ENCODE measurements at regions not wholly inside any gene's neighbourhood (a gene's known extent, or its start where the extent isn't known, plus 50 kb on each side); places are given as distances from the start of the nearest gene placed in this dataset.
A peak's percentile ranks its signal among the peaks of the same experiment; 100 is the strongest.

DNA sequence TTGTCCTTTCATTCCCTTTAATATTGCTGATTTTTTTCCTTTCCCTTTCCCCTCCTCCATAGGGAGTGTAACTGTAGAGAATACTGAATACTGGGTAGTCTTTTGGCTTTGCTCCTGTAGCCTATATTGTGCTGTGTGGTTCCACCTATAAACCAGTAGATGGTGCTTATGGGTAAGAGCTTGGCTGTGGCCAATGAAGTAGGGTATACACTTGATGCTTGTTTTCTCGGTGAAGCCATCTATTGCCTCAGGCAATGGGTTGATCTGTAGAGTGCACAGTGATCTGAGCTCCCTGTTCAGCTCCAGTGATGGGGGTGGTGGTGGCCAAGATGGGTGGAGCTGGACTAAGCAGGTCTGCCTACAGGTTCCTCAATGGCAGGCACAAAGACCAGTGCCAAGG lies 203.3 kb upstream of the IMPG1 start:
- Histone ChIP-seq H3K4me1 (ENCODE audit: control insufficient read depth in 1 of 2, insufficient read depth in 2 of 2, low read length in 2 of 2) (no peaks in the 10 kb centered on the region), H3K36me3 (ENCODE audit: control insufficient read depth in 1 of 2, insufficient read depth in 2 of 2, low read length in 1 of 2) (no peaks in the 10 kb centered on the region), H3K27me3 (ENCODE audit: control insufficient read depth in 1 of 2, insufficient read depth in 2 of 2, low read length in 1 of 2) (no peaks in the 10 kb centered on the region), H3K4me3 (ENCODE audit: low read length in 2 of 2) (no peak overlapping the region), H3K9me3 (ENCODE audit: control insufficient read depth, low read length) (peaks cover 3% of the 10 kb centered on the region), H3K27ac (ENCODE audit: low read depth in 1 of 2, low read length in 2 of 2) (no peak overlapping the region)
- DNase-seq (no peak), ATAC-seq (ENCODE audit: low FRiP score) (peak; percentile 15)
- 73 to 78% methylated on average over 1 of the region's 1 CpG for WGBS, 2 donors
- intact Hi-C loops (cut with DNase I) = no loop called here

GRCh38 chr6:76264468-76264867 lies 192.0 kb upstream of the IMPG1 start:
- DNase-seq = no peak
- Histone ChIP-seq H3K4me1 (ENCODE audit: control insufficient read depth in 1 of 2, insufficient read depth in 2 of 2, low read length in 2 of 2) (no peaks in the 10 kb centered on the region), H3K27ac (ENCODE audit: low read depth in 1 of 2, low read length in 2 of 2) (no peak overlapping the region), H3K4me3 (ENCODE audit: low read length in 2 of 2) (no peak overlapping the region), H3K9me3 (ENCODE audit: control insufficient read depth, low read length) (peaks cover 3% of the 10 kb centered on the region), H3K27me3 (ENCODE audit: control insufficient read depth in 1 of 2, insufficient read depth in 2 of 2, low read length in 1 of 2) (no peaks in the 10 kb centered on the region), H3K36me3 (ENCODE audit: control insufficient read depth in 1 of 2, insufficient read depth in 2 of 2, low read length in 1 of 2) (no peaks in the 10 kb centered on the region)
- no peak for ATAC-seq (ENCODE audit: low FRiP score)
- WGBS, 2 donors = 48 to 63% methylated on average over 1 of the region's 1 CpG
- intact Hi-C loops (cut with DNase I) = no loop called here

- WGBS, 2 donors = 53% methylated on average over 2 of the region's 2 CpGs
- Histone ChIP-seq H3K27me3 (ENCODE audit: control insufficient read depth in 1 of 2, insufficient read depth in 2 of 2, low read length in 1 of 2) (no peaks in the 10 kb centered on the region), H3K36me3 (ENCODE audit: control insufficient read depth in 1 of 2, insufficient read depth in 2 of 2, low read length in 1 of 2) (no peaks in the 10 kb centered on the region), H3K4me1 (ENCODE audit: control insufficient read depth in 1 of 2, insufficient read depth in 2 of 2, low read length in 2 of 2) (no peaks in the 10 kb centered on the region), H3K4me3 (ENCODE audit: low read length in 2 of 2) (no peak overlapping the region), H3K27ac (ENCODE audit: low read depth in 1 of 2, low read length in 2 of 2) (no peak overlapping the region), H3K9me3 (ENCODE audit: control insufficient read depth, low read length) (peaks cover 3% of the 10 kb centered on the region)
- intact Hi-C loops (cut with DNase I) = no loop called here
- ATAC-seq (ENCODE audit: low FRiP score) = no peak
- peak in 1 of 2 donors; percentile 21 for DNase-seq
Measured at GRCh38 chr6:76262240-76262639, 189.8 kb upstream of the IMPG1 start.

- WGBS, 2 donors = 59 to 72% methylated on average over 1 of the region's 1 CpG
- Histone ChIP-seq H3K4me3 (ENCODE audit: low read length in 2 of 2) (no peak overlapping the region), H3K9me3 (ENCODE audit: control insufficient read depth, low read length) (no peaks in the 10 kb centered on the region), H3K27ac (ENCODE audit: low read depth in 1 of 2, low read length in 2 of 2) (no peak overlapping the region), H3K27me3 (ENCODE audit: control insufficient read depth in 1 of 2, insufficient read depth in 2 of 2, low read length in 1 of 2) (no peaks in the 10 kb centered on the region), H3K36me3 (ENCODE audit: control insufficient read depth in 1 of 2, insufficient read depth in 2 of 2, low read length in 1 of 2) (no peaks in the 10 kb centered on the region), H3K4me1 (ENCODE audit: control insufficient read depth in 1 of 2, insufficient read depth in 2 of 2, low read length in 2 of 2) (no peaks in the 10 kb centered on the region)
- intact Hi-C loops (cut with DNase I) = no loop called here
- DNase-seq (no peak), ATAC-seq (ENCODE audit: low FRiP score) (no peak)
Measured at GRCh38 chr6:76250666-76251065, 178.2 kb upstream of the IMPG1 start.

DNA sequence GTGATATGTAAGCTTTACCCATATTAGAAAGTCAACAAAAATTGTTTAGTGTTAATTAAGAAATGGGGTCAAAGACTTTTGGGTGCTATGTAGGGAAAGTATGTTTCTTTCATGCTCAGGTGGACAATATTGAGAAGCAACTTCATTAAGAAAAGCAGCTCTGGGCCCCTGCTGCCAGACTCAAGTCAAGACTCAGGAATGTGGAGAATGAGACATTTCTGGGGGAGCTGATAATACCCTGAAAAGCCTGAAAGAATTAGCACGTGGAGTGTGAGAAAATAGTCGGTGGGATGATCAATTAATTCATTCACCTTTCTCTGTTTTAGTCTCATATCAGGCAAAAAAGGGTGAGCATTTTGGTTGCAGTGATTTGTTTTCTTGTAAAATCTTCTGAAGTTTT lies 175.1 kb upstream of the IMPG1 start:
- DNase-seq (no peak), ATAC-seq (ENCODE audit: low FRiP score) (no peak)
- Histone ChIP-seq H3K4me3 (ENCODE audit: low read length in 2 of 2) (no peak overlapping the region), H3K27me3 (ENCODE audit: control insufficient read depth in 1 of 2, insufficient read depth in 2 of 2, low read length in 1 of 2) (no peaks in the 10 kb centered on the region), H3K27ac (ENCODE audit: low read depth in 1 of 2, low read length in 2 of 2) (no peak overlapping the region), H3K4me1 (ENCODE audit: control insufficient read depth in 1 of 2, insufficient read depth in 2 of 2, low read length in 2 of 2) (no peaks in the 10 kb centered on the region), H3K9me3 (ENCODE audit: control insufficient read depth, low read length) (no peaks in the 10 kb centered on the region), H3K36me3 (ENCODE audit: control insufficient read depth in 1 of 2, insufficient read depth in 2 of 2, low read length in 1 of 2) (no peaks in the 10 kb centered on the region)
- intact Hi-C loops (cut with DNase I) = no loop called here
- 18 to 27% methylated on average over 2 of the region's 2 CpGs for WGBS, 2 donors

DNA sequence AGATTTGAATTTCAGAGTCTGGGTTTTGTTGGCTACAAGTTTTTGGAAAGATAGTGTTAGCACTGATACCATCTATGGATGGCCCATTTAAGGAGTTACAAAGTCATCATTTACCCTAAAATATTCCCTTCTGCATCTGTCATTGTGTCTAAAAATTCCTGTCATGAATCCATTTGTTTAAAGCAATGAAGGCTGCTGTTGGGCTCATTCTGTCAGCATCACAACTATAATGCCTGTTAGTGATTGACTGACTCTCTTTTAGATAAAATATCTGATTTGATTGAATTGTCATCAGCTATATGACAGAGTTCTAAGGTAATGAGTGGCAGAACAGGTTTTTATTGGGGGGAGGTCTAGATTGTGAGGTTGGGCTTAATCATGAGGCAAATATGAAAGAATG lies 167.6 kb upstream of the IMPG1 start:
- DNase-seq (no peak), ATAC-seq (ENCODE audit: low FRiP score) (no peak)
- H3K9me3 ChIP-seq (ENCODE audit: control insufficient read depth, low read length) = no peaks in the 10 kb centered on the region
- intact Hi-C loops (cut with DNase I) = no loop called here
- H3K36me3 ChIP-seq (ENCODE audit: control insufficient read depth in 1 of 2, insufficient read depth in 2 of 2, low read length in 1 of 2) = no peaks in the 10 kb centered on the region
- no peak overlapping the region for H3K27ac ChIP-seq (ENCODE audit: low read depth in 1 of 2, low read length in 2 of 2)
- no peak overlapping the region for H3K4me3 ChIP-seq (ENCODE audit: low read length in 2 of 2)
- H3K27me3 ChIP-seq (ENCODE audit: control insufficient read depth in 1 of 2, insufficient read depth in 2 of 2, low read length in 1 of 2) = no peaks in the 10 kb centered on the region
- H3K4me1 ChIP-seq (ENCODE audit: control insufficient read depth in 1 of 2, insufficient read depth in 2 of 2, low read length in 2 of 2) = no peaks in the 10 kb centered on the region

- WGBS, 2 donors = 69 to 72% methylated on average over 2 of the region's 2 CpGs
- intact Hi-C loops (cut with DNase I) = no loop called here
- no peak for ATAC-seq (ENCODE audit: low FRiP score)
Measured at GRCh38 chr6:76230711-76231110, 158.2 kb upstream of the IMPG1 start.

DNA sequence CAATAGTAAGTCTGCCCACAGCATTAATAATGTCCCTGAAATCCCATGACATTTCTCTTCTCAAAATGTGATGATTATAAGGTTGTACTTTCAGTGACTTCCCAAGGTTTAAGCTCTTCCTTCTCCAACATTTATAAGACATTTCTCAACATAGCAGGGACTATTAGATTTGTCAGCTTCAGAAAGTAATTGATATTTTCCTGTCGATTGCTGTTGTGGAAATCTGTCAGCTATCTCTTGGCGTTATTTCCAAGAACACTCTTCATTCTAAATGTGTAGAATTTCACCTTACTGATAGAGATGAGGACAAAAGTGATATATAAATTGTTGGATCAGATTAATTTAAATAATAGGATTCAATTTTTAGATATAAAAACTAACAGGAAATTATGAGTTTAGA lies 149.7 kb upstream of the IMPG1 start:
- no peaks in the 10 kb centered on the region for H3K27me3 ChIP-seq (ENCODE audit: control insufficient read depth in 1 of 2, insufficient read depth in 2 of 2, low read length in 1 of 2)
- H3K4me3 ChIP-seq (ENCODE audit: low read length in 2 of 2) = no peak overlapping the region
- DNase-seq (no peak), ATAC-seq (ENCODE audit: low FRiP score) (no peak)
- no peak overlapping the region for H3K27ac ChIP-seq (ENCODE audit: low read depth in 1 of 2, low read length in 2 of 2)
- WGBS, 2 donors = 60 to 62% methylated on average over 2 of the region's 2 CpGs
- intact Hi-C loops (cut with DNase I) = no loop called here
- H3K9me3 ChIP-seq (ENCODE audit: control insufficient read depth, low read length) = no peaks in the 10 kb centered on the region
- H3K4me1 ChIP-seq (ENCODE audit: control insufficient read depth in 1 of 2, insufficient read depth in 2 of 2, low read length in 2 of 2) = no peaks in the 10 kb centered on the region
- no peaks in the 10 kb centered on the region for H3K36me3 ChIP-seq (ENCODE audit: control insufficient read depth in 1 of 2, insufficient read depth in 2 of 2, low read length in 1 of 2)

More at GRCh38 chr6:76230711-76231110, 158.2 kb upstream of the IMPG1 start:
- H3K4me1 ChIP-seq (ENCODE audit: control insufficient read depth in 1 of 2, insufficient read depth in 2 of 2, low read length in 2 of 2) = no peaks in the 10 kb centered on the region
- no peak overlapping the region for H3K27ac ChIP-seq (ENCODE audit: low read depth in 1 of 2, low read length in 2 of 2)
- no peaks in the 10 kb centered on the region for H3K36me3 ChIP-seq (ENCODE audit: control insufficient read depth in 1 of 2, insufficient read depth in 2 of 2, low read length in 1 of 2)
- H3K4me3 ChIP-seq (ENCODE audit: low read length in 2 of 2) = no peak overlapping the region
- H3K27me3 ChIP-seq (ENCODE audit: control insufficient read depth in 1 of 2, insufficient read depth in 2 of 2, low read length in 1 of 2) = no peaks in the 10 kb centered on the region
- no peaks in the 10 kb centered on the region for H3K9me3 ChIP-seq (ENCODE audit: control insufficient read depth, low read length)
- DNase-seq = no peak

DNA sequence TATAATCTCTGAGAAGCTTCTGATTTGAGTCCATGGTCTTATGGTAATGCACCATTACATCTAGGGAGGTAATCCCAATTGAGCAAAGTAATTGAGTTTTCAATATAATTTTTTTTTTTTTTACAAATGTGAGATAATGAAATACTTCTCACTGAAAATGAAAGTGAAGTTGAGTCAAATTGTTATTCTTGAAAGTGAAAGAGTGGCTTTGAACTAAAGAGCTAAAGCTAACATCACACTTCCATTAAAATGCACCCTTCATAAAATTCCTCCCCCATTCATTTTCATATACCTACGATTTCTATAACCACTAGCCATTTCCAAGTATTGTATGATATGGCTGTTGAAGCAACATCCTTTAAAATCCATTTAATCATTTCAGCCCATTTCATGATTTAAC lies 149.1 kb upstream of the IMPG1 start:
- Histone ChIP-seq H3K4me3 (ENCODE audit: low read length in 2 of 2) (no peak overlapping the region), H3K27me3 (ENCODE audit: control insufficient read depth in 1 of 2, insufficient read depth in 2 of 2, low read length in 1 of 2) (no peaks in the 10 kb centered on the region), H3K9me3 (ENCODE audit: control insufficient read depth, low read length) (no peaks in the 10 kb centered on the region), H3K4me1 (ENCODE audit: control insufficient read depth in 1 of 2, insufficient read depth in 2 of 2, low read length in 2 of 2) (no peaks in the 10 kb centered on the region), H3K27ac (ENCODE audit: low read depth in 1 of 2, low read length in 2 of 2) (no peak overlapping the region), H3K36me3 (ENCODE audit: control insufficient read depth in 1 of 2, insufficient read depth in 2 of 2, low read length in 1 of 2) (no peaks in the 10 kb centered on the region)
- intact Hi-C loops (cut with DNase I) = no loop called here
- no peak for ATAC-seq (ENCODE audit: low FRiP score)
- no peak for DNase-seq
- 81 to 84% methylated on average over 1 of the region's 1 CpG for WGBS, 2 donors
